ENCODE measurements at regions not wholly inside any gene's neighbourhood (a gene's known extent, or its start where the extent isn't known, plus 50 kb on each side); places are given as distances from the start of the nearest gene placed in this dataset.
A peak's percentile ranks its signal among the peaks of the same experiment; 100 is the strongest.

DNA sequence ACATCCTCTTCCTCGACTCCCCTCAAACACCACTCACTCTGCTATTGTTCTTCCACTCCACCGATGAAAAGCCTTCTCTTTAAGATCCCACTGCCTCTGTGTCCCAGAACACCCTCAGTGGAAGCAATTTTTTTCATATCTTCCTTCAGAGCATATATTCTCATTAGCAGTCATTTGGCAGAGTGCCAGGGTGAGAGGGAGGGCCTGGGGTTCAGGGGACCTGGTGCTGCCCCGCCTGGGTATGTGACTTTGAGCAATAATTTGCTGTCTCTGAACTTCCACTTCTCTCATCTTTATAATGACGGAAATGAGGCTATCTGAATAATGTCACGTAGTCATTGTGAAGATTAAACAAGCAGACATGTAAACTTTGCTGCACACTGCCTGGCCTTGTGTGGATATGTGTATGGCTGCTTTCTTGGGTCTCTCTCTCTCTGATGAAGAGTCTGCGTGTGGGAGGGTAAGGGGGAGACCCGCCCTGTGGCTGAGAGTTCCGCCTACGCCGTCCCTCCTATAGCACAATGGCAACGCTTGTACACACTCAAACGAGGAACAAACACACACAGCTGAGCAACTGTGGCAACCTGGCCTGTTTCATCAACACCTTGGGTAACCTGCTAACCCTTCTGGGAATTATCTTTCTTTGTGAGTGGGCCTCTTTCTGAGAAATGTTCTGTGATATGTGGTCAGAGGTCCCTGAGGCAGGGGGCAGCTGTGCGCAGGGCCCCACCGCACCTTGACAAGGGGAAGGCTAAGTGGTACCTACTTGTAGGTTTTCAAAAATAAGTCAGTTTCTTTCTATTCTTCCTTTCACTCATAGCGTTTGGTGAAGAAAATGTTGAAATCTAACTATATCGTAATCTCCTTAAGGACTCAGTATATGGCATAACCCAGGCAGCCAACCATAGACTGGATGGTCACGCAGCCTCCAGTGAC, 369.8 kb downstream of the SV2B start:
- Mint-ChIP-seq H3K4me3 (peak overlapping the region; percentile 32), H3K27ac (peak overlapping the region; percentile 87), H3K27me3 (no peaks in the 10 kb centered on the region), H3K9me3 (peaks cover 3% of the 10 kb centered on the region), H3K36me3 (ENCODE audit: low read depth) (no peaks in the 10 kb centered on the region), H3K4me1 (ENCODE audit: low read depth) (peaks cover 59% of the 10 kb centered on the region)
- Histone ChIP-seq H3K4me3 (ENCODE audit: low read length) (no peak overlapping the region), H3K9me3 (ENCODE audit: control insufficient read depth in 1 of 2, insufficient read depth in 1 of 2, low read length in 2 of 2) (no peaks in the 10 kb centered on the region), H3K4me1 (ENCODE audit: insufficient read depth, low read length) (peaks cover 43% of the 10 kb centered on the region), H3K27me3 (ENCODE audit: control insufficient read depth in 1 of 2, insufficient read depth in 2 of 2, low read length in 2 of 2) (no peaks in the 10 kb centered on the region), H3K27ac (ENCODE audit: low read depth in 1 of 2, low read length in 2 of 2) (peak overlapping the region; percentile 7 to 43), H3K36me3 (ENCODE audit: insufficient read depth, low read length) (no peaks in the 10 kb centered on the region)
- no peak for TF ChIP-seq CTCF (IDR thresholded peaks at IDR 0.05)
- intact Hi-C loops (cut with DNase I, micrococcal nuclease), result no loop called here
- ChIA-PET POLR2A (no interaction called here), CTCF (no interaction called here)
- ATAC-seq (ENCODE audit: poor library complexity), result peak; percentile 88
- peak; percentile 22 to 92 (median 48) for DNase-seq

DNA sequence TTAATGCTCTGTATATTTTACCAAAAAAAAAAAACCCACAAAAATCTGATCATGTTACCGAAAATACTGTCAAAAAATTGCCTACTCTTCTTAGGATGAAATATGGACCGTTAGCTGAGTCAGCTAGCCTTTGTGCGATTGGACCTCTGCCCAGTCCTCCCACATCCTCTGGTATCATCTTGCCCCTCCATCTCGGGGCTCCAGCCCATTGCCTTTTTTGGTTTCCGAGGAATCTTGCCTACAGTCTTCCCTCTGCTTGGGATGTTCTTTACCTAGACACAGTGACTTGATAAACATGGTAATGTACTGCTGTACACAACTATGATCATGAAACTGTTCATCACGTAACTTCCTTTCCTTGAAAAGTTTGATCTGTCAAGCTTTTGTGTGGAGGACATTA, 371.4 kb downstream of the SV2B start:
- peak overlapping the region; percentile 87 for H3K27ac Mint-ChIP-seq
- intact Hi-C loops (cut with DNase I, micrococcal nuclease), result no loop called here
- H3K4me1 ChIP-seq (ENCODE audit: insufficient read depth, low read length), result peaks cover 43% of the 10 kb centered on the region
- H3K4me3 ChIP-seq (ENCODE audit: low read length), result no peak overlapping the region
- no peaks in the 10 kb centered on the region for H3K36me3 ChIP-seq (ENCODE audit: insufficient read depth, low read length)
- POLR2A ChIA-PET, result interaction anchor here (1.8 kb wide), 1 partner anchor 18 kb away, joined by 5 read pairs; no protein-coding TSS in a partner anchor
- peak overlapping the region; percentile 6 for H3K4me3 Mint-ChIP-seq
- CTCF ChIA-PET, result interaction anchor here (1.0 kb wide), 1 partner anchor 40 kb away, joined by 4 read pairs; no protein-coding TSS in a partner anchor
- ATAC-seq (ENCODE audit: poor library complexity) (no peak), DNase-seq (peak in 1 of 14 experiments; percentile 10)
- no peaks in the 10 kb centered on the region for H3K27me3 ChIP-seq (ENCODE audit: control insufficient read depth in 1 of 2, insufficient read depth in 2 of 2, low read length in 2 of 2)
- peaks cover 3% of the 10 kb centered on the region for H3K9me3 Mint-ChIP-seq
- H3K4me1 Mint-ChIP-seq (ENCODE audit: low read depth), result peaks cover 59% of the 10 kb centered on the region
- H3K27ac ChIP-seq (ENCODE audit: low read depth in 1 of 2, low read length in 2 of 2), result no peak overlapping the region
- TF ChIP-seq CTCF (IDR thresholded peaks at IDR 0.05), result no peak
- H3K9me3 ChIP-seq (ENCODE audit: control insufficient read depth in 1 of 2, insufficient read depth in 1 of 2, low read length in 2 of 2), result no peaks in the 10 kb centered on the region
- H3K36me3 Mint-ChIP-seq (ENCODE audit: low read depth), result no peaks in the 10 kb centered on the region
- no peaks in the 10 kb centered on the region for H3K27me3 Mint-ChIP-seq

- H3K9me3 ChIP-seq (ENCODE audit: control insufficient read depth in 1 of 2, insufficient read depth in 1 of 2, low read length in 2 of 2), result no peaks in the 10 kb centered on the region
- H3K4me1 Mint-ChIP-seq (ENCODE audit: low read depth), result peaks cover 59% of the 10 kb centered on the region
- H3K27ac ChIP-seq (ENCODE audit: low read depth in 1 of 2, low read length in 2 of 2), result no peak overlapping the region
- no peak for TF ChIP-seq CTCF (IDR thresholded peaks at IDR 0.05)
- no peaks in the 10 kb centered on the region for H3K27me3 ChIP-seq (ENCODE audit: control insufficient read depth in 1 of 2, insufficient read depth in 2 of 2, low read length in 2 of 2)
- POLR2A ChIA-PET, result interaction anchor here (1.8 kb wide), 1 partner anchor 19 kb away, joined by 5 read pairs; no protein-coding TSS in a partner anchor
- CTCF ChIA-PET, result interaction anchor here (1.0 kb wide), 1 partner anchor 39 kb away, joined by 4 read pairs; no protein-coding TSS in a partner anchor
- H3K4me1 ChIP-seq (ENCODE audit: insufficient read depth, low read length), result peaks cover 43% of the 10 kb centered on the region
- peak; percentile 47 for ATAC-seq (ENCODE audit: poor library complexity)
- no peaks in the 10 kb centered on the region for H3K36me3 Mint-ChIP-seq (ENCODE audit: low read depth)
- peak overlapping the region; percentile 3 for H3K4me3 ChIP-seq (ENCODE audit: low read length)
- intact Hi-C loops (cut with DNase I, micrococcal nuclease), result no loop called here
- H3K27me3 Mint-ChIP-seq, result no peaks in the 10 kb centered on the region
- DNase-seq, result peak in 5 of 14 experiments; percentile 18 to 87 (median 53)
- peak overlapping the region; percentile 74 for H3K27ac Mint-ChIP-seq
- no peaks in the 10 kb centered on the region for H3K36me3 ChIP-seq (ENCODE audit: insufficient read depth, low read length)
- H3K4me3 Mint-ChIP-seq, result peak overlapping the region; percentile 52
- H3K9me3 Mint-ChIP-seq, result peaks cover 3% of the 10 kb centered on the region
Observed at GRCh38 chr15:91472316-91472756, 372.3 kb downstream of the SV2B start.

Data from CD4-positive, alpha-beta T cell (primary cell).